GM18867 (cell line): ENCODE measurements at regions not wholly inside any gene's neighbourhood (a gene's known extent, or its start where the extent isn't known, plus 50 kb on each side); places are given as distances from the start of the nearest gene placed in this dataset.
"Not testable (repeated sequence)": the region's sequence is repeated elsewhere in the genome, so short reads cannot be mapped to it uniquely, and the experiment has no call there.

ENCODE experiments used
- ATAC-seq: cut with Tn5 transposase; IDR thresholded peaks from one replicate; pipeline ENCODE4 v1.9.1; 2021; ENCODE audit warnings: mild to moderate bottlenecking, moderate library complexity; ENCODE audit not compliant: unreplicated experiment

- ATAC-seq, result no peak
Measured at GRCh38 chr16:13697568-13697967, 222.4 kb upstream of the ERCC4 start.

- ATAC-seq, result no peak
Measured at GRCh38 chr16:13702614-13703013, 217.3 kb upstream of the ERCC4 start.

GRCh38 chr16:13708347-13709120, 211.4 kb upstream of the ERCC4 start:
- no peak for ATAC-seq

GRCh38 chr16:13718748-13719147, 201.2 kb upstream of the ERCC4 start:
- ATAC-seq, result no peak

- ATAC-seq, result no peak
Measured at GRCh38 chr16:13727943-13728342, 192.0 kb upstream of the ERCC4 start.

GRCh38 chr16:13733561-13733960, 186.4 kb upstream of the ERCC4 start:
- no peak for ATAC-seq

- ATAC-seq, result not testable (repeated sequence)
Measured at GRCh38 chr16:13739621-13740373, 180.2 kb upstream of the ERCC4 start.

GRCh38 chr16:13742928-13743327, 177.0 kb upstream of the ERCC4 start:
- ATAC-seq, result no peak

GRCh38 chr16:13743571-13743970, 176.4 kb upstream of the ERCC4 start:
- ATAC-seq, result no peak

- ATAC-seq, result no peak
Measured at GRCh38 chr16:13756411-13757140, 163.4 kb upstream of the ERCC4 start.

- no peak for ATAC-seq
Measured at GRCh38 chr16:13766334-13766733, 153.6 kb upstream of the ERCC4 start.

- ATAC-seq, result no peak
Measured at GRCh38 chr16:13767215-13767614, 152.7 kb upstream of the ERCC4 start.

GRCh38 chr16:13768471-13768870, 151.5 kb upstream of the ERCC4 start:
- no peak for ATAC-seq

- ATAC-seq, result no peak
Measured at GRCh38 chr16:13770436-13770835, 149.5 kb upstream of the ERCC4 start.

GRCh38 chr16:13772782-13773181, 147.2 kb upstream of the ERCC4 start:
- ATAC-seq, result no peak

- ATAC-seq, result no peak
Measured at GRCh38 chr16:13779676-13780075, 140.3 kb upstream of the ERCC4 start.

- no peak for ATAC-seq
Measured at GRCh38 chr16:13780406-13781168, 139.4 kb upstream of the ERCC4 start.

GRCh38 chr16:13781169-13781564, 138.8 kb upstream of the ERCC4 start:
- ATAC-seq, result no peak

- ATAC-seq, result no peak
Measured at GRCh38 chr16:13781575-13782338, 138.2 kb upstream of the ERCC4 start.

GRCh38 chr16:13791095-13791494, 128.9 kb upstream of the ERCC4 start:
- no peak for ATAC-seq
